ENCODE measurements at regions not wholly inside any gene's neighbourhood (a gene's known extent, or its start where the extent isn't known, plus 50 kb on each side); places are given as distances from the start of the nearest gene placed in this dataset.

- CTCF ChIA-PET: no interaction called here
- POLR2A ChIA-PET: no interaction called here
- Histone ChIP-seq H3K4me2 (no peak overlapping the region), H3K9me3 (no peaks in the 10 kb centered on the region; the same call in 1 of the 2 replicates), H3K4me3 (ENCODE audit: low read depth in 2 of 2, low read length in 1 of 2) (no peak overlapping the region), H3K4me1 (ENCODE audit: control insufficient read depth in 1 of 2, insufficient read depth in 2 of 2, low read depth in 1 of 2, low read length in 1 of 2) (no peaks in the 10 kb centered on the region; a peak in 1 of 4 replicates), H3F3A (replicated peaks; ENCODE audit: insufficient read depth) (no peaks in the 10 kb centered on the region), H4K20me1 (ENCODE audit: insufficient read depth) (no peaks in the 10 kb centered on the region), H3K36me3 (replicated peaks in 1 of 2; ENCODE audit: control insufficient read depth in 1 of 2, insufficient read depth in 2 of 2, low read length in 1 of 2) (no peaks in the 10 kb centered on the region), H3K9me2 (no peaks in the 10 kb centered on the region), H3K27me3 (ENCODE audit: insufficient read depth) (no peaks in the 10 kb centered on the region), H3K79me2 (ENCODE audit: insufficient read depth) (no peaks in the 10 kb centered on the region), H3K27ac (ENCODE audit: low read depth in 2 of 2, low read length in 1 of 2) (no peak overlapping the region), H2AFZ (ENCODE audit: low read depth) (no peak overlapping the region), H3K9ac (no peak overlapping the region)
- WGBS (ENCODE audit: low lambda C conversion rate): 33% methylated on average over 1 of the region's 1 CpG
- no peak for TF ChIP-seq RCOR1 (IDR thresholded peaks at IDR 0.05; ENCODE audit: low read length)
- TF ChIP-seq IRF3 (IDR thresholded peaks at IDR 0.05; ENCODE audit: low read depth, low read length): no peak
- no peak for DNase-seq
These were observed 619.6 kb upstream of the TMEFF2 start for GRCh38 chr2:192814376-192814775.

GRCh38 chr2:192813341-192813740 lies 618.6 kb upstream of the TMEFF2 start:
- CTCF ChIA-PET: interaction anchor here (1.4 kb wide), 1 partner anchor 622 kb away, joined by 3 read pairs; no protein-coding TSS in a partner anchor
- H2AFZ ChIP-seq (ENCODE audit: low read depth): no peak overlapping the region
- TF ChIP-seq RFX5 (IDR thresholded peaks at IDR 0.05; ENCODE audit: low read length) (no peak), TCF12 (IDR thresholded peaks at IDR 0.05) (no peak), EP300 (IDR thresholded peaks at IDR 0.05; ENCODE audit: borderline replicate concordance in 1 of 2, low read depth in 1 of 2, low read length in 1 of 2) (no peak), FOSL2 (IDR thresholded peaks at IDR 0.05; ENCODE audit: borderline replicate concordance, low read depth) (no peak), ZBTB33 (IDR thresholded peaks at IDR 0.05; ENCODE audit: borderline replicate concordance, low read depth) (no peak), USF1 (IDR thresholded peaks at IDR 0.05; ENCODE audit: borderline replicate concordance, low read depth) (no peak), PBX3 (IDR thresholded peaks at IDR 0.05) (no peak), POLR2AphosphoS5 (IDR thresholded peaks at IDR 0.05; ENCODE audit: low read depth, low read length) (no peak), GABPA (IDR thresholded peaks at IDR 0.05; ENCODE audit: low read depth) (no peak), IRF3 (IDR thresholded peaks at IDR 0.05; ENCODE audit: low read depth, low read length) (no peak), NRF1 (IDR thresholded peaks at IDR 0.05; ENCODE audit: low read depth, low read length) (no peak), RAD21 (IDR thresholded peaks at IDR 0.05; ENCODE audit: low read length) (no peak), MAX (IDR thresholded peaks at IDR 0.05; ENCODE audit: low read depth) (no peak), TEAD4 (IDR thresholded peaks at IDR 0.05; ENCODE audit: borderline replicate concordance, insufficient read depth) (no peak), SMC3 (IDR thresholded peaks at IDR 0.05; ENCODE audit: low read depth, low read length) (no peak), TAF1 (IDR thresholded peaks at IDR 0.05; ENCODE audit: borderline replicate concordance, low read depth, low read length) (no peak), JUND (IDR thresholded peaks at IDR 0.05) (no peak), REST (IDR thresholded peaks at IDR 0.05; ENCODE audit: low read depth, low read length) (no peak)

More at GRCh38 chr2:192813341-192813740, 618.6 kb upstream of the TMEFF2 start:
- Histone ChIP-seq H3K27ac (ENCODE audit: low read depth in 2 of 2, low read length in 1 of 2) (no peak overlapping the region), H3K9ac (no peak overlapping the region), H3K27me3 (ENCODE audit: insufficient read depth) (no peaks in the 10 kb centered on the region), H3F3A (replicated peaks; ENCODE audit: insufficient read depth) (no peaks in the 10 kb centered on the region), H3K9me2 (no peaks in the 10 kb centered on the region), H3K36me3 (replicated peaks in 1 of 2; ENCODE audit: control insufficient read depth in 1 of 2, insufficient read depth in 2 of 2, low read length in 1 of 2) (no peaks in the 10 kb centered on the region), H3K4me3 (ENCODE audit: low read depth in 2 of 2, low read length in 1 of 2) (no peak overlapping the region), H3K9me3 (no peaks in the 10 kb centered on the region; the same call in 1 of the 2 replicates), H3K4me1 (ENCODE audit: control insufficient read depth in 1 of 2, insufficient read depth in 2 of 2, low read depth in 1 of 2, low read length in 1 of 2) (no peaks in the 10 kb centered on the region; a peak in 1 of 4 replicates), H4K20me1 (ENCODE audit: insufficient read depth) (no peaks in the 10 kb centered on the region), H3K79me2 (ENCODE audit: insufficient read depth) (no peaks in the 10 kb centered on the region), H3K4me2 (no peak overlapping the region)
- DNase-seq: no peak
- POLR2A ChIA-PET: no interaction called here
